Heart right ventricle (tissue), 16 donors: ENCODE measurements at regions not wholly inside any gene's neighbourhood (a gene's known extent, or its start where the extent isn't known, plus 50 kb on each side); places are given as distances from the start of the nearest gene placed in this dataset.

ENCODE experiments used
- ATAC-seq, 8 donors: fragments of 200-7000 bp; cut with Tn5 transposase; one replicate each; pipeline ENCODE4 v1.9.1; 2020; ENCODE audit warnings: mild to moderate bottlenecking in 8 of 8, moderate library complexity in 8 of 8, moderate number of reproducible peaks in 1 of 8
- DNase-seq, 2 donors: peaks; one replicate each; pipeline ENCODE4 v3.0.0-alpha.2; 2020
- H3K27ac ChIP-seq, 10 donors: fragments of 200-600 bp; sonication (generic) in 2 of 10; one replicate each; pipeline versions ENCODE4 v1.5.0 to v1.8.0; 2020 to 2022; ENCODE audit warnings: mild to moderate bottlenecking in 3 of 10
- H3K27me3 ChIP-seq, 7 donors: fragments of 200-600 bp; one replicate each; pipeline ENCODE4 v1.8.0; 2021 to 2022; ENCODE audit warnings: mild to moderate bottlenecking in 2 of 7
- H3K36me3 ChIP-seq, 9 donors: fragments of 200-600 bp; sonication (generic) in 1 of 9; one replicate each; pipeline versions ENCODE4 v1.5.0 to v1.8.0; 2020 to 2022; ENCODE audit warnings: mild to moderate bottlenecking in 2 of 9
- H3K4me1 ChIP-seq, 9 donors: fragments of 200-600 bp; sonication (generic) in 1 of 9; one replicate each; pipeline versions ENCODE4 v1.5.0 to v1.8.0; 2020 to 2022; ENCODE audit warnings: mild to moderate bottlenecking in 4 of 9
- H3K4me3 ChIP-seq, 10 donors: fragments of 200-600 bp; sonication (generic) in 2 of 10; one replicate each; pipeline versions ENCODE4 v1.5.0 to v1.8.0; 2020 to 2022; ENCODE audit warnings: mild to moderate bottlenecking in 7 of 10, moderate library complexity in 2 of 10
- H3K9me3 ChIP-seq, 11 donors: fragments of 200-600 bp in 10 of 11; sonication (generic) in 2 of 11; one replicate each; pipeline versions ENCODE4 v1.5.0 to v1.8.0; 2013 to 2022; ENCODE audit warnings: mild to moderate bottlenecking in 2 of 11, control low read depth in 1 of 11, moderate library complexity in 1 of 11
- CTCF ChIP-seq, 9 donors: fragments of 200-600 bp; sonication (generic) in 2 of 9; IDR thresholded peaks; one replicate each; pipeline versions ENCODE4 v1.5.0 to v1.8.0; 2021 to 2022; ENCODE audit warnings: antibody characterized with exemption in 9 of 9, mild to moderate bottlenecking in 5 of 9, moderate library complexity in 1 of 9
- WGBS, 2 donors: extraction: QIAGEN DNeasy Blood & Tissue Kit; methylation state at CpG; one replicate each; pipeline ENCODE4 v1.1.7; 2013; ENCODE audit warnings: inconsistent platforms in 1 of 2; 5-methylcytosine and 5-hydroxymethylcytosine counted together
- intact Hi-C, 10 donors: fragments of 100-400 bp; cut with DNase I; formaldehyde crosslinking; loops; one replicate each; pipeline versions ENCODE4 v1.11.1 to v1.14.2; 2022
- donor health status: Arrhythmogenic right ventricular cardiomyopathy.
- donor health status: ischemic (EF 13 %, LVEDD 7.1; RV severe dilation, severe dysfunction).
- donor health status: healthy with polysubstance abuse.
- donor health status: DM: no; HTN: yes; CAD: no.
- donor health status: DM: no; HTN: no; CAD: no.
- donor health status: ischemic (EF 25% LVEDD 6.9; RV normal size, moderate dysfunction).
- donor health status: ischemic (EF 25% LVEDD 5.7; RV mildly dilated, moderate dysfunction).
- donor health status: healthy.
- donor health status: DM: yes; HTN: yes; CAD: no.
- donor health status: Ischemic cardiomyopathy.
- donor health status: ischemic (EF 35%, LVEDD 5.7; RV mildly dilated, moderate dysfunction).
- donor health status: nonischemic (EF 11% LVEDD 7.7; RV severe dilation, severe dysfunction).
- donor health status: DM: yes; HTN: yes; CAD: no.
- donor health status: PGD.
- donor health status: ischemic (EF 29% LVEDD 5.4; RV normal size, mild dysfunction).
- donor health status: nonischemic (EF 23%, LVEDD 6.1; RV moderate dilation, normal function).

GRCh38 chr22:34159491-34159890 lies 239.2 kb upstream of the LARGE1 start:
- Histone ChIP-seq H3K4me3 (no peak overlapping the region), H3K4me1 (no peaks in the 10 kb centered on the region), H3K36me3 (no peaks in the 10 kb centered on the region), H3K27ac (no peak overlapping the region), H3K9me3 (no peaks in the 10 kb centered on the region), H3K27me3 (peaks cover 0 to 33% (median 7%) of the 10 kb centered on the region in 7 donors)
- DNase-seq: no peak
- no peak for ATAC-seq
- intact Hi-C loops: no loop called here
- TF ChIP-seq CTCF (IDR thresholded peaks at IDR 0.05): no peak
- WGBS, 2 donors: 81 to 85% methylated on average over 8 of the region's 8 CpGs

GRCh38 chr22:34160141-34160783 lies 240.0 kb upstream of the LARGE1 start:
- no peaks in the 10 kb centered on the region for H3K36me3 ChIP-seq
- no peaks in the 10 kb centered on the region for H3K4me1 ChIP-seq
- intact Hi-C loops: no loop called here
- no peaks in the 10 kb centered on the region for H3K9me3 ChIP-seq
- TF ChIP-seq CTCF (IDR thresholded peaks at IDR 0.05): no peak
- no peak for ATAC-seq
- no peak for DNase-seq
- no peak overlapping the region for H3K27ac ChIP-seq
- WGBS, 2 donors: 28 to 41% methylated on average over 4 of the region's 4 CpGs
- no peak overlapping the region for H3K4me3 ChIP-seq
- H3K27me3 ChIP-seq: peaks cover 0 to 34% (median 7%) of the 10 kb centered on the region in 7 donors

GRCh38 chr22:34161431-34162123 lies 241.3 kb upstream of the LARGE1 start:
- Histone ChIP-seq H3K4me1 (no peaks in the 10 kb centered on the region), H3K27me3 (peaks cover 0 to 33% (median 4%) of the 10 kb centered on the region in 7 donors), H3K9me3 (no peaks in the 10 kb centered on the region), H3K36me3 (no peaks in the 10 kb centered on the region), H3K27ac (no peak overlapping the region), H3K4me3 (no peak overlapping the region)
- ATAC-seq (no peak), DNase-seq (no peak)
- intact Hi-C loops: no loop called here
- 44 to 46% methylated on average over 9 of the region's 9 CpGs for WGBS, 2 donors
- no peak for TF ChIP-seq CTCF (IDR thresholded peaks at IDR 0.05)

GRCh38 chr22:34198976-34199375 lies 278.7 kb upstream of the LARGE1 start:
- no peak overlapping the region for H3K4me3 ChIP-seq
- no peaks in the 10 kb centered on the region for H3K4me1 ChIP-seq
- 57 to 67% methylated on average over 3 of the region's 3 CpGs for WGBS, 2 donors
- no peak for DNase-seq
- peaks cover 0 to 3% (median 0%) of the 10 kb centered on the region in 7 donors for H3K27me3 ChIP-seq
- no peaks in the 10 kb centered on the region for H3K36me3 ChIP-seq
- H3K9me3 ChIP-seq: no peaks in the 10 kb centered on the region
- intact Hi-C loops: loop anchor here in 1 of 10 donors (10.0 kb wide), 1 partner anchor 56 kb away; no protein-coding TSS in a partner anchor
- no peak overlapping the region for H3K27ac ChIP-seq
- ATAC-seq: no peak
- no peak for TF ChIP-seq CTCF (IDR thresholded peaks at IDR 0.05)
